Gastrocnemius medialis (tissue), 4 donors: ENCODE measurements at regions not wholly inside any gene's neighbourhood (a gene's known extent, or its start where the extent isn't known, plus 50 kb on each side); places are given as distances from the start of the nearest gene placed in this dataset.

Experiments
- ATAC-seq, 2 donors: fragments of 150-250 bp; one replicate each; pipeline ENCODE4 v1.9.1; 2016
- DNase-seq, 2 donors: peaks; one replicate each; pipeline ENCODE4 v3.0.0-alpha.2; 2019
- H3K27ac ChIP-seq, 4 donors: fragments of 200-600 bp; sonication (generic); 1 replicate in 1 of 4; 2 replicates in 3 of 4; pipeline ENCODE4 v1.5.1; 2016 to 2018; ENCODE audit warnings: mild to moderate bottlenecking in 2 of 4, moderate library complexity in 1 of 4
- H3K27me3 ChIP-seq, 3 donors: fragments of 200-600 bp; sonication (generic) in 2 of 3; 1 replicate in 1 of 3; 2 replicates in 2 of 3; pipeline versions ENCODE4 v1.5.1 to v1.6.0; 2016 to 2019; ENCODE audit warnings: mild to moderate bottlenecking in 1 of 3, moderate library complexity in 1 of 3
- H3K36me3 ChIP-seq, 2 donors: fragments of 200-600 bp; sonication (generic) in 1 of 2; one replicate each; pipeline ENCODE4 v1.5.1; 2017 to 2018
- H3K4me1 ChIP-seq, 2 donors: fragments of 200-600 bp; sonication (generic) in 1 of 2; one replicate each; pipeline ENCODE4 v1.5.1; 2016 to 2017; ENCODE audit warnings: mild to moderate bottlenecking in 2 of 2
- H3K4me3 ChIP-seq, 4 donors: fragments of 200-600 bp; sonication (generic) in 3 of 4; 1 replicate in 1 of 4; 2 replicates in 3 of 4; pipeline ENCODE4 v1.5.1; 2016 to 2019; ENCODE audit warnings: mild to moderate bottlenecking in 2 of 4
- H3K9me3 ChIP-seq, 3 donors: fragments of 200-600 bp; sonication (generic) in 2 of 3; 1 replicate in 1 of 3; 2 replicates in 2 of 3; pipeline ENCODE4 v1.5.1; 2016 to 2019
- POLR2A ChIP-seq, 2 donors: fragments of 450-650 bp; IDR thresholded peaks; one replicate each; pipeline ENCODE4 v1.6.1; 2017; ENCODE audit warnings: antibody characterized with exemption in 2 of 2, mild to moderate bottlenecking in 2 of 2, moderate library complexity in 2 of 2
- in situ Hi-C, 4 donors: fragments of 200-750 bp; cut with MboI; loops; one replicate each; pipeline versions ENCODE4 v1.15.0 to v1.8.0; 2017; ENCODE audit warnings: low sequenced_read_pairs in 4 of 4
- intact Hi-C: fragments of 100-400 bp; cut with DNase I; formaldehyde crosslinking; loops from one replicate; pipeline ENCODE4 v1.15.1; 2023; ENCODE audit warnings: low total_unique reads
- TF ChIP-seq, protein P1 (sequence below), 5 experiments: fragments of 450-650 bp in 3 of 5; fragments of 200-600 bp in 2 of 5; sonication (generic) in 2 of 5; IDR thresholded peaks in 4 of 5; conservative IDR thresholded peaks in 1 of 5; 1 replicate in 4 of 5; 2 replicates in 1 of 5; pipeline ENCODE4 v1.5.1; 2016 to 2019; ENCODE audit warnings: antibody characterized with exemption in 5 of 5, mild to moderate bottlenecking in 3 of 5, moderate library complexity in 3 of 5

- no peak for TF ChIP-seq POLR2A (IDR thresholded peaks at IDR 0.05)
- TF ChIP-seq, protein P1, sequence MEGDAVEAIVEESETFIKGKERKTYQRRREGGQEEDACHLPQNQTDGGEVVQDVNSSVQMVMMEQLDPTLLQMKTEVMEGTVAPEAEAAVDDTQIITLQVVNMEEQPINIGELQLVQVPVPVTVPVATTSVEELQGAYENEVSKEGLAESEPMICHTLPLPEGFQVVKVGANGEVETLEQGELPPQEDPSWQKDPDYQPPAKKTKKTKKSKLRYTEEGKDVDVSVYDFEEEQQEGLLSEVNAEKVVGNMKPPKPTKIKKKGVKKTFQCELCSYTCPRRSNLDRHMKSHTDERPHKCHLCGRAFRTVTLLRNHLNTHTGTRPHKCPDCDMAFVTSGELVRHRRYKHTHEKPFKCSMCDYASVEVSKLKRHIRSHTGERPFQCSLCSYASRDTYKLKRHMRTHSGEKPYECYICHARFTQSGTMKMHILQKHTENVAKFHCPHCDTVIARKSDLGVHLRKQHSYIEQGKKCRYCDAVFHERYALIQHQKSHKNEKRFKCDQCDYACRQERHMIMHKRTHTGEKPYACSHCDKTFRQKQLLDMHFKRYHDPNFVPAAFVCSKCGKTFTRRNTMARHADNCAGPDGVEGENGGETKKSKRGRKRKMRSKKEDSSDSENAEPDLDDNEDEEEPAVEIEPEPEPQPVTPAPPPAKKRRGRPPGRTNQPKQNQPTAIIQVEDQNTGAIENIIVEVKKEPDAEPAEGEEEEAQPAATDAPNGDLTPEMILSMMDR (IDR thresholded peaks at IDR 0.05 in 4 of 5, conservative IDR thresholded peaks at IDR 0.05 in 1 of 5) = no peak
- Histone ChIP-seq H3K4me3 (no peak overlapping the region), H3K27me3 (no peaks in the 10 kb centered on the region), H3K9me3 (peaks cover 0 to 9% (median 0%) of the 10 kb centered on the region in 3 donors), H3K36me3 (no peaks in the 10 kb centered on the region), H3K27ac (no peak overlapping the region), H3K4me1 (peaks cover 0 to 13% of the 10 kb centered on the region in 2 donors)
- ATAC-seq (no peak), DNase-seq (no peak)
- intact Hi-C loops = no loop called here
- in situ Hi-C loops = no loop called here
Measured at GRCh38 chr12:105538880-105539279, 208.4 kb downstream of the C12orf75 start.

DNA sequence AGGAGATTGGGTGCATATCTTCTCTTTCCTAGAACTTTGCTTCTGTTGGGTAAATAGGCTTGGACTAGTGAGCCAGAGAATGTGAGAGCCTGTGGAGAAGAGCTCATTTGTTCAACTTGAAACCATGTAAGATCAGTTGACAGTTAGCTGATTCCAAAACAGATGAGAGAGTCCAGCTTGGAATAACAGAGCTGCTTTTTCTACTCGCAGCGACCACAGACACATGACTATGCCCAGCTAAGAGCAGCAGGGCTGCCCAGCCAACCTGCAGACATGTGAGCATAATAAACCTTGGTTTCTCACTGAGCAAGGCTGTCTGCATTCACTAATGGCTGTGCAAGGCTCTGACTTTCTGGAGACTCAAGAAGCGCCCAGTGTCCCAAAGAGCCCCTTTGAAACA, 209.2 kb downstream of the C12orf75 start:
- intact Hi-C loops (no loop called here), in situ Hi-C loops (no loop called here)
- no peaks in the 10 kb centered on the region for H3K27me3 ChIP-seq
- H3K4me3 ChIP-seq = no peak overlapping the region
- peaks cover 0 to 4% (median 0%) of the 10 kb centered on the region in 3 donors for H3K9me3 ChIP-seq
- peak overlapping the region in 1 of 4 donors; percentile 35 for H3K27ac ChIP-seq
- DNase-seq (peak; percentile 14 to 42), ATAC-seq (peak; percentile 66 to 92)
- TF ChIP-seq, protein P1 (IDR thresholded peaks at IDR 0.05 in 4 of 5, conservative IDR thresholded peaks at IDR 0.05 in 1 of 5) = no peak
- TF ChIP-seq POLR2A (IDR thresholded peaks at IDR 0.05) = no peak
- H3K4me1 ChIP-seq = peaks cover 0 to 13% of the 10 kb centered on the region in 2 donors
- no peaks in the 10 kb centered on the region for H3K36me3 ChIP-seq

DNA sequence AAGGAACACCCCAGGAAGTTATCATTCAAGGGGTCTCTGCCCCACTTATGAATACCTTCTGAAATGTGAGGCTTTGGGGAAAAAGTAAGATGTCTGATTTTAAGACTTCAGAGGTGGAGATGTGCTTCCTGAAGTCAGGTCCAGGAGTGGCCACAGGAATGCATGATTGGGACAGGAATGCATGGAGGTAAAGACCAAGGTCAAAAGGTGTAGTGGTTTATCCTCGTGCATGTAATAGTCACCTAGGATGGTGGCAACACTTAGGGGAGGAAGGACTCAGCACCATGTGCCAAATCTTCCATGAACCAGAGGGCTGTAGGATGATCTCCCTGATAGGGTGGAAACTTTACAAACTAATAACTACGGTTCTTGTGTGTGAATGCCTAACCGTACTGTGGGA, 217.3 kb downstream of the C12orf75 start:
- TF ChIP-seq, protein P1 (IDR thresholded peaks at IDR 0.05 in 4 of 5, conservative IDR thresholded peaks at IDR 0.05 in 1 of 5) = no peak
- no peak for TF ChIP-seq POLR2A (IDR thresholded peaks at IDR 0.05)
- Histone ChIP-seq H3K27me3 (no peaks in the 10 kb centered on the region), H3K4me1 (no peaks in the 10 kb centered on the region), H3K27ac (no peak overlapping the region), H3K4me3 (no peak overlapping the region), H3K9me3 (no peaks in the 10 kb centered on the region), H3K36me3 (no peaks in the 10 kb centered on the region)
- in situ Hi-C loops = no loop called here
- no peak for ATAC-seq
- no peak for DNase-seq
- intact Hi-C loops = no loop called here

- Histone ChIP-seq H3K4me3 (no peak overlapping the region), H3K27ac (no peak overlapping the region), H3K9me3 (no peaks in the 10 kb centered on the region), H3K27me3 (no peaks in the 10 kb centered on the region), H3K4me1 (no peaks in the 10 kb centered on the region), H3K36me3 (no peaks in the 10 kb centered on the region)
- intact Hi-C loops (no loop called here), in situ Hi-C loops (no loop called here)
- no peak for DNase-seq
- no peak for TF ChIP-seq POLR2A (IDR thresholded peaks at IDR 0.05)
- ATAC-seq = no peak
Measured at GRCh38 chr12:105548626-105549025, 218.1 kb downstream of the C12orf75 start.

- DNase-seq = no peak
- H3K27me3 ChIP-seq = no peaks in the 10 kb centered on the region
- no peak for ATAC-seq
- H3K36me3 ChIP-seq = no peaks in the 10 kb centered on the region
- H3K4me1 ChIP-seq = peaks cover 0 to 6% of the 10 kb centered on the region in 2 donors
- in situ Hi-C loops (no loop called here), intact Hi-C loops (no loop called here)
- TF ChIP-seq POLR2A (IDR thresholded peaks at IDR 0.05) = no peak
- TF ChIP-seq, protein P1 (IDR thresholded peaks at IDR 0.05 in 4 of 5, conservative IDR thresholded peaks at IDR 0.05 in 1 of 5) = no peak
- H3K9me3 ChIP-seq = no peaks in the 10 kb centered on the region
- H3K27ac ChIP-seq = no peak overlapping the region
- H3K4me3 ChIP-seq = no peak overlapping the region
Measured at GRCh38 chr12:105552056-105552455, 221.6 kb downstream of the C12orf75 start.
